ENCODE measurements at regions not wholly inside any gene's neighbourhood (a gene's known extent, or its start where the extent isn't known, plus 50 kb on each side); places are given as distances from the start of the nearest gene placed in this dataset.

- Histone ChIP-seq H3K4me1 (ENCODE audit: control insufficient read depth, insufficient read depth, low read length) (no peaks in the 10 kb centered on the region), H3K4me3 (ENCODE audit: low read depth, low read length) (no peak overlapping the region), H3K36me3 (ENCODE audit: control insufficient read depth in 2 of 2, insufficient read depth in 1 of 2, low read length in 2 of 2) (no peaks in the 10 kb centered on the region), H3K9me3 (ENCODE audit: control insufficient read depth, insufficient read depth, low read depth, low read length) (no peaks in the 10 kb centered on the region), H3K27ac (ENCODE audit: extremely low read depth, low read depth, low read length) (no peak overlapping the region)
- no peak for TF ChIP-seq ZFP37 (tag by site-specific recombination; IDR thresholded peaks at IDR 0.05)
- TF ChIP-seq MYNN (tag by site-specific recombination; IDR thresholded peaks at IDR 0.05; ENCODE audit: borderline replicate concordance): no peak
- no peak for TF ChIP-seq SP3 (tag by site-specific recombination; IDR thresholded peaks at IDR 0.05)
- TF ChIP-seq ZNF202 (tag by site-specific recombination; IDR thresholded peaks at IDR 0.05; ENCODE audit: borderline replicate concordance): no peak
- no peak for TF ChIP-seq ZNF513 (tag by site-specific recombination; IDR thresholded peaks at IDR 0.05)
- no peak for TF ChIP-seq HOXD13 (CRISPR knock-in tag; IDR thresholded peaks at IDR 0.05; ENCODE audit: borderline replicate concordance)
- TF ChIP-seq ZNF571 (tag by site-specific recombination; IDR thresholded peaks at IDR 0.05): no peak
- no peak for TF ChIP-seq ZNF558 (tag by site-specific recombination; IDR thresholded peaks at IDR 0.05)
- TF ChIP-seq ZNF596 (tag by site-specific recombination; IDR thresholded peaks at IDR 0.05): no peak
- no peak for TF ChIP-seq ZFP69B (tag by site-specific recombination; IDR thresholded peaks at IDR 0.05)
- TF ChIP-seq ZNF560 (tag by site-specific recombination; IDR thresholded peaks at IDR 0.05; ENCODE audit: borderline replicate concordance): no peak
- TF ChIP-seq ZBTB7A (tag by site-specific recombination; IDR thresholded peaks at IDR 0.05; ENCODE audit: low read depth): no peak
- no peak for TF ChIP-seq ZNF266 (tag by site-specific recombination; IDR thresholded peaks at IDR 0.05; ENCODE audit: low read depth)
- no peak for TF ChIP-seq ZNF223 (tag by site-specific recombination; IDR thresholded peaks at IDR 0.05)
- no peak for TF ChIP-seq GLIS2 (tag by site-specific recombination; IDR thresholded peaks at IDR 0.05)
- ChIA-PET POLR2A (no interaction called here), CTCF (no interaction called here)
Measured at GRCh38 chr14:44438936-44439335, 68.1 kb downstream of the FSCB start.

GRCh38 chr14:44438221-44438620 is 68.9 kb downstream of the FSCB start:
- ChIA-PET POLR2A (no interaction called here), CTCF (no interaction called here)
- Histone ChIP-seq H3K27ac (ENCODE audit: extremely low read depth, low read depth, low read length) (no peak overlapping the region), H3K36me3 (ENCODE audit: control insufficient read depth in 2 of 2, insufficient read depth in 1 of 2, low read length in 2 of 2) (no peaks in the 10 kb centered on the region), H3K9me3 (ENCODE audit: control insufficient read depth, insufficient read depth, low read depth, low read length) (no peaks in the 10 kb centered on the region), H3K4me3 (ENCODE audit: low read depth, low read length) (no peak overlapping the region), H3K4me1 (ENCODE audit: control insufficient read depth, insufficient read depth, low read length) (no peaks in the 10 kb centered on the region)
- TF ChIP-seq ZNF302 (tag by site-specific recombination; IDR thresholded peaks at IDR 0.05; ENCODE audit: low read depth) (no peak), ZNF155 (tag by site-specific recombination; IDR thresholded peaks at IDR 0.05) (no peak)

- no peak overlapping the region for H3K27ac ChIP-seq (ENCODE audit: extremely low read depth, low read depth, low read length)
- no peak for TF ChIP-seq ZNF140 (tag by site-specific recombination; IDR thresholded peaks at IDR 0.05)
- no peak for TF ChIP-seq ZNF266 (tag by site-specific recombination; IDR thresholded peaks at IDR 0.05; ENCODE audit: low read depth)
- TF ChIP-seq BCL6B (tag by site-specific recombination; IDR thresholded peaks at IDR 0.05): no peak
- no peak for TF ChIP-seq ZBTB48 (tag by site-specific recombination; IDR thresholded peaks at IDR 0.05)
- no peak for TF ChIP-seq PRDM10 (tag by site-specific recombination; IDR thresholded peaks at IDR 0.05)
- no peak for TF ChIP-seq ZNF24 (tag by site-specific recombination; IDR thresholded peaks at IDR 0.05)
- TF ChIP-seq ZNF521 (tag by site-specific recombination; IDR thresholded peaks at IDR 0.05): no peak
- H3K4me1 ChIP-seq (ENCODE audit: control insufficient read depth, insufficient read depth, low read length): no peaks in the 10 kb centered on the region
- no peaks in the 10 kb centered on the region for H3K36me3 ChIP-seq (ENCODE audit: control insufficient read depth in 2 of 2, insufficient read depth in 1 of 2, low read length in 2 of 2)
- ChIA-PET POLR2A (no interaction called here), CTCF (no interaction called here)
- no peaks in the 10 kb centered on the region for H3K9me3 ChIP-seq (ENCODE audit: control insufficient read depth, insufficient read depth, low read depth, low read length)
- H3K4me3 ChIP-seq (ENCODE audit: low read depth, low read length): no peak overlapping the region
Measured at GRCh38 chr14:44436458-44436857, 70.6 kb downstream of the FSCB start.

Data from HEK293 (cell line).